BJ (cell line): ENCODE measurements at regions not wholly inside any gene's neighbourhood (a gene's known extent, or its start where the extent isn't known, plus 50 kb on each side); places are given as distances from the start of the nearest gene placed in this dataset.

Experiments used
- CTCF ChIA-PET: fragments of 350-600 bp; formaldehyde crosslinking; extraction: SDS; loops from one replicate; lab custom pipeline; 2021; ENCODE audit warnings: antibody characterized with exemption, inconsistent platforms; lab: Yijun Ruan, JAX
- POLR2A ChIA-PET: fragments of 300-600 bp; sonication (Branson Sonifier 250); formaldehyde crosslinking; extraction: SDS; loops from one replicate; lab custom pipeline; 2021; ENCODE audit warnings: antibody characterized with exemption; lab: Charles Lee
- DNase-seq: peaks from one replicate; pipeline ENCODE4 v3.0.0-alpha.2; 2011; ENCODE audit warnings: low read depth
- H3K27me3 ChIP-seq: 2 replicates; pipeline ENCODE4 v1.6.0; 2011; ENCODE audit warnings: low read length; ENCODE audit not compliant: control insufficient read depth, insufficient read depth
- H3K36me3 ChIP-seq: 2 replicates; pipeline ENCODE4 v1.5.1; 2011; ENCODE audit warnings: low read length; ENCODE audit not compliant: control insufficient read depth, insufficient read depth
- H3K4me3 ChIP-seq: 2 replicates; pipeline ENCODE4 v1.5.1; 2011; ENCODE audit warnings: low read depth, mild to moderate bottlenecking, control low read depth, low read length
- TF ChIP-seq, protein P1 (sequence below): IDR thresholded peaks from 2 replicates; pipeline ENCODE4 v1.5.1; 2011; ENCODE audit warnings: low read depth, mild to moderate bottlenecking, control low read depth, inconsistent platforms, low read length, moderate library complexity; ENCODE audit not compliant: insufficient read depth

GRCh38 chr5:159650803-159651202 is 265.5 kb upstream of the ADRA1B start:
- TF ChIP-seq, protein P1, sequence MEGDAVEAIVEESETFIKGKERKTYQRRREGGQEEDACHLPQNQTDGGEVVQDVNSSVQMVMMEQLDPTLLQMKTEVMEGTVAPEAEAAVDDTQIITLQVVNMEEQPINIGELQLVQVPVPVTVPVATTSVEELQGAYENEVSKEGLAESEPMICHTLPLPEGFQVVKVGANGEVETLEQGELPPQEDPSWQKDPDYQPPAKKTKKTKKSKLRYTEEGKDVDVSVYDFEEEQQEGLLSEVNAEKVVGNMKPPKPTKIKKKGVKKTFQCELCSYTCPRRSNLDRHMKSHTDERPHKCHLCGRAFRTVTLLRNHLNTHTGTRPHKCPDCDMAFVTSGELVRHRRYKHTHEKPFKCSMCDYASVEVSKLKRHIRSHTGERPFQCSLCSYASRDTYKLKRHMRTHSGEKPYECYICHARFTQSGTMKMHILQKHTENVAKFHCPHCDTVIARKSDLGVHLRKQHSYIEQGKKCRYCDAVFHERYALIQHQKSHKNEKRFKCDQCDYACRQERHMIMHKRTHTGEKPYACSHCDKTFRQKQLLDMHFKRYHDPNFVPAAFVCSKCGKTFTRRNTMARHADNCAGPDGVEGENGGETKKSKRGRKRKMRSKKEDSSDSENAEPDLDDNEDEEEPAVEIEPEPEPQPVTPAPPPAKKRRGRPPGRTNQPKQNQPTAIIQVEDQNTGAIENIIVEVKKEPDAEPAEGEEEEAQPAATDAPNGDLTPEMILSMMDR: no peak
- ChIA-PET CTCF (no interaction called here), POLR2A (no interaction called here)
- Histone ChIP-seq H3K4me3 (no peak overlapping the region), H3K36me3 (no peaks in the 10 kb centered on the region), H3K27me3 (no peaks in the 10 kb centered on the region; the same call in 1 of the 2 replicates)
- DNase-seq: no peak

- no peak for DNase-seq
- H3K36me3 ChIP-seq: no peaks in the 10 kb centered on the region
- CTCF ChIA-PET: no interaction called here
- peaks cover 3% of the 10 kb centered on the region; the same call in 1 of the 2 replicates for H3K27me3 ChIP-seq
- H3K4me3 ChIP-seq: no peak overlapping the region
- TF ChIP-seq, protein P1: no peak
- POLR2A ChIA-PET: no interaction called here
Measured at GRCh38 chr5:159655757-159656409, 260.4 kb upstream of the ADRA1B start.

DNA sequence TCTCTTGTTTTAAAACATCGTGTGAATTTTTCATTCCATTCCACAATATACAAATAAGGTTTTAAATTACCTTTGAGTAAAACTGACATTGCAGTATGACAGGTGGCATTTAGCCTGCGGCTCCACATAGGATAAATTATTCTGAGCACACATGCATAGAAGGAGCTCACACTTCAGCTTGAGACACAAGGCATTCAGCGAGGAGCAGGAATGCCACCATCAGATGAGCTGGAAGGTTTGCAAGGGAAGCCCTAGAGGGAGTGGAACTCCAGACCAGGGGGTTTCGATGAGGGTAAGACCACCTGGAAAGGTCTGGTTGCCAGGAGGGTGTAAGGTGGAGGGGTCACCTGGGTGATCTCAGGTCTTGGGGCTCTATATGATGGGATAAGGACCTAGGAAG is 259.0 kb upstream of the ADRA1B start:
- peaks cover 3% of the 10 kb centered on the region; the same call in 1 of the 2 replicates for H3K27me3 ChIP-seq
- TF ChIP-seq, protein P1: no peak
- no peak overlapping the region for H3K4me3 ChIP-seq
- ChIA-PET CTCF (no interaction called here), POLR2A (no interaction called here)
- H3K36me3 ChIP-seq: no peaks in the 10 kb centered on the region
- no peak for DNase-seq

- TF ChIP-seq, protein P1: no peak
- no peak overlapping the region for H3K4me3 ChIP-seq
- CTCF ChIA-PET: interaction anchor here (1.1 to 1.4 kb wide), 2 partner anchors 12 to 308 kb away, joined by 3 to 4 read pairs; no protein-coding TSS in a partner anchor
- no peaks in the 10 kb centered on the region for H3K36me3 ChIP-seq
- POLR2A ChIA-PET: no interaction called here
- peaks cover 3% of the 10 kb centered on the region; the same call in 1 of the 2 replicates for H3K27me3 ChIP-seq
- no peak for DNase-seq
Measured at GRCh38 chr5:159657771-159658170, 258.5 kb upstream of the ADRA1B start.

- TF ChIP-seq, protein P1: no peak
- H3K27me3 ChIP-seq: 0 out of 2 replicates have a peak, but pooled peaks cover 3% of the 10 kb centered on the region
- no peak overlapping the region for H3K4me3 ChIP-seq
- H3K36me3 ChIP-seq: no peaks in the 10 kb centered on the region
- no peak for DNase-seq
- CTCF ChIA-PET: interaction anchor here (1.1 to 1.4 kb wide), 2 partner anchors 13 to 307 kb away, joined by 3 to 4 read pairs; no protein-coding TSS in a partner anchor
- POLR2A ChIA-PET: no interaction called here
Measured at GRCh38 chr5:159658266-159658925, 257.9 kb upstream of the ADRA1B start.
